Gastroesophageal sphincter (tissue), 4 donors: ENCODE measurements at regions not wholly inside any gene's neighbourhood (a gene's known extent, or its start where the extent isn't known, plus 50 kb on each side); places are given as distances from the start of the nearest gene placed in this dataset.

Experiments
- ATAC-seq: fragments of 150-250 bp; one replicate; pipeline ENCODE4 v1.9.1; 2016; ENCODE audit warnings: mild to moderate bottlenecking, moderate library complexity
- H3K27ac ChIP-seq, 4 donors: fragments of 200-600 bp; sonication (generic) in 3 of 4; 1 replicate in 3 of 4; 2 replicates in 1 of 4; pipeline ENCODE4 v1.5.1; 2016 to 2019
- H3K27me3 ChIP-seq: fragments of 200-600 bp; sonication (generic); one replicate; pipeline ENCODE4 v1.5.1; 2019
- H3K36me3 ChIP-seq, 2 donors: fragments of 200-600 bp; sonication (generic); one replicate each; pipeline ENCODE4 v1.5.1; 2019; ENCODE audit warnings: control low read depth in 1 of 2
- H3K4me1 ChIP-seq, 3 donors: fragments of 200-600 bp; sonication (generic); 1 replicate in 2 of 3; 2 replicates in 1 of 3; pipeline ENCODE4 v1.5.1; 2016 to 2019; ENCODE audit warnings: control low read depth in 2 of 3
- H3K4me3 ChIP-seq, 2 donors: fragments of 200-600 bp; sonication (generic); one replicate each; pipeline ENCODE4 v1.5.1; 2019; ENCODE audit warnings: mild to moderate bottlenecking in 1 of 2, moderate library complexity in 1 of 2
- H3K9me3 ChIP-seq, 3 donors: fragments of 200-600 bp; sonication (generic); one replicate each; pipeline ENCODE4 v1.5.1; 2017 to 2019; ENCODE audit warnings: control low read depth in 2 of 3
- CTCF ChIP-seq, 4 experiments: fragments of 200-600 bp in 2 of 4; fragments of 450-650 bp in 2 of 4; sonication (generic) in 1 of 4; IDR thresholded peaks; one replicate each; pipeline ENCODE4 v1.5.1; 2017 to 2019; ENCODE audit warnings: antibody characterized with exemption in 4 of 4, mild to moderate bottlenecking in 2 of 4, moderate library complexity in 2 of 4
- EP300 ChIP-seq: sonication (generic); formaldehyde crosslinking; IDR thresholded peaks from one replicate; pipeline ENCODE4 v1.6.1; 2017; ENCODE audit warnings: antibody characterized with exemption, mild to moderate bottlenecking
- POLR2A ChIP-seq, 2 donors: fragments of 450-650 bp; IDR thresholded peaks; one replicate each; pipeline ENCODE4 v1.6.1; 2017; ENCODE audit warnings: antibody characterized with exemption in 2 of 2, mild to moderate bottlenecking in 2 of 2, moderate library complexity in 1 of 2
- POLR2AphosphoS5 ChIP-seq: sonication (generic); formaldehyde crosslinking; IDR thresholded peaks from one replicate; pipeline ENCODE4 v1.6.1; 2017; ENCODE audit warnings: antibody characterized with exemption
- WGBS, 2 donors: methylation state at CpG; one replicate each; pipeline ENCODE4 v1.1.5; 2018; ENCODE audit warnings: low coverage in 1 of 2; 5-methylcytosine and 5-hydroxymethylcytosine counted together

- WGBS, 2 donors: 64% methylated on average over 1 of the region's 1 CpG
- Histone ChIP-seq H3K4me1 (no peaks in the 10 kb centered on the region), H3K4me3 (no peak overlapping the region), H3K27ac (no peak overlapping the region), H3K27me3 (no peaks in the 10 kb centered on the region), H3K36me3 (no peaks in the 10 kb centered on the region), H3K9me3 (no peaks in the 10 kb centered on the region)
- no peak for ATAC-seq
- TF ChIP-seq POLR2AphosphoS5 (no peak), EP300 (no peak), CTCF (IDR thresholded peaks at IDR 0.05) (no peak), POLR2A (IDR thresholded peaks at IDR 0.05) (no peak)
Observed at GRCh38 chr14:81637639-81638038, 104.0 kb upstream of the SEL1L start.

GRCh38 chr14:81638656-81639280 lies 105.1 kb upstream of the SEL1L start:
- H3K4me1 ChIP-seq: no peaks in the 10 kb centered on the region
- H3K27ac ChIP-seq: no peak overlapping the region
- no peaks in the 10 kb centered on the region for H3K36me3 ChIP-seq
- no peaks in the 10 kb centered on the region for H3K27me3 ChIP-seq
- H3K9me3 ChIP-seq: no peaks in the 10 kb centered on the region
- H3K4me3 ChIP-seq: no peak overlapping the region
- TF ChIP-seq POLR2A (IDR thresholded peaks at IDR 0.05) (no peak), POLR2AphosphoS5 (no peak), EP300 (no peak), CTCF (IDR thresholded peaks at IDR 0.05) (no peak)
- ATAC-seq: no peak
- 58 to 93% methylated on average over 2 to 3 of the region's 3 CpGs for WGBS, 2 donors

GRCh38 chr14:81653626-81654025 lies 120.0 kb upstream of the SEL1L start:
- no peaks in the 10 kb centered on the region for H3K27me3 ChIP-seq
- H3K9me3 ChIP-seq: no peaks in the 10 kb centered on the region
- H3K27ac ChIP-seq: no peak overlapping the region
- no peaks in the 10 kb centered on the region for H3K36me3 ChIP-seq
- TF ChIP-seq CTCF (IDR thresholded peaks at IDR 0.05): no peak
- no peak for TF ChIP-seq POLR2AphosphoS5
- TF ChIP-seq POLR2A (IDR thresholded peaks at IDR 0.05): no peak
- no peak for TF ChIP-seq EP300
- no peak overlapping the region for H3K4me3 ChIP-seq
- no peak for ATAC-seq
- whole genome bisulfite sequencing, 2 donors: 60 to 61% methylated on average over 2 of the region's 2 CpGs
- H3K4me1 ChIP-seq: no peaks in the 10 kb centered on the region

- Histone ChIP-seq H3K27ac (no peak overlapping the region), H3K27me3 (no peaks in the 10 kb centered on the region), H3K36me3 (no peaks in the 10 kb centered on the region), H3K4me1 (no peaks in the 10 kb centered on the region), H3K9me3 (no peaks in the 10 kb centered on the region), H3K4me3 (no peak overlapping the region)
- no peak for TF ChIP-seq EP300
- TF ChIP-seq POLR2AphosphoS5: no peak
- TF ChIP-seq CTCF (IDR thresholded peaks at IDR 0.05): no peak
- no peak for TF ChIP-seq POLR2A (IDR thresholded peaks at IDR 0.05)
- ATAC-seq: no peak
- WGBS, 2 donors: 64 to 73% methylated on average over 5 to 6 of the region's 6 CpGs
Observed at GRCh38 chr14:81655423-81656314, 122.0 kb upstream of the SEL1L start.

GRCh38 chr14:81656811-81657210 lies 123.2 kb upstream of the SEL1L start:
- no peaks in the 10 kb centered on the region for H3K36me3 ChIP-seq
- H3K27ac ChIP-seq: no peak overlapping the region
- H3K4me3 ChIP-seq: no peak overlapping the region
- 31 to 42% methylated on average over 4 of the region's 4 CpGs for WGBS, 2 donors
- no peak for ATAC-seq
- no peaks in the 10 kb centered on the region for H3K9me3 ChIP-seq
- TF ChIP-seq CTCF (IDR thresholded peaks at IDR 0.05) (no peak), POLR2AphosphoS5 (no peak), EP300 (no peak), POLR2A (IDR thresholded peaks at IDR 0.05) (no peak)
- no peaks in the 10 kb centered on the region for H3K27me3 ChIP-seq
- no peaks in the 10 kb centered on the region for H3K4me1 ChIP-seq
